Omental fat pad (tissue), 3 donors: ENCODE measurements at regions not wholly inside any gene's neighbourhood (a gene's known extent, or its start where the extent isn't known, plus 50 kb on each side); places are given as distances from the start of the nearest gene placed in this dataset.
"Not testable (repeated sequence)": the region's sequence is repeated elsewhere in the genome, so short reads cannot be mapped to it uniquely, and the experiment has no call there.

ENCODE experiments used
- ATAC-seq: fragments of 150-250 bp; one replicate; pipeline ENCODE4 v1.9.1; 2016; ENCODE audit warnings: mild to moderate bottlenecking, moderate library complexity; ENCODE audit not compliant: low FRiP score
- DNase-seq: peaks from one replicate; pipeline ENCODE4 v3.0.0-alpha.2; 2019; ENCODE audit warnings: low spot score
- TF ChIP-seq, protein P1 (sequence below), 3 donors: fragments of 450-650 bp; IDR thresholded peaks; one replicate each; pipeline ENCODE4 v1.5.1; 2016 to 2017; ENCODE audit warnings: antibody characterized with exemption in 3 of 3, mild to moderate bottlenecking in 3 of 3, moderate library complexity in 2 of 3

- TF ChIP-seq, protein P1, sequence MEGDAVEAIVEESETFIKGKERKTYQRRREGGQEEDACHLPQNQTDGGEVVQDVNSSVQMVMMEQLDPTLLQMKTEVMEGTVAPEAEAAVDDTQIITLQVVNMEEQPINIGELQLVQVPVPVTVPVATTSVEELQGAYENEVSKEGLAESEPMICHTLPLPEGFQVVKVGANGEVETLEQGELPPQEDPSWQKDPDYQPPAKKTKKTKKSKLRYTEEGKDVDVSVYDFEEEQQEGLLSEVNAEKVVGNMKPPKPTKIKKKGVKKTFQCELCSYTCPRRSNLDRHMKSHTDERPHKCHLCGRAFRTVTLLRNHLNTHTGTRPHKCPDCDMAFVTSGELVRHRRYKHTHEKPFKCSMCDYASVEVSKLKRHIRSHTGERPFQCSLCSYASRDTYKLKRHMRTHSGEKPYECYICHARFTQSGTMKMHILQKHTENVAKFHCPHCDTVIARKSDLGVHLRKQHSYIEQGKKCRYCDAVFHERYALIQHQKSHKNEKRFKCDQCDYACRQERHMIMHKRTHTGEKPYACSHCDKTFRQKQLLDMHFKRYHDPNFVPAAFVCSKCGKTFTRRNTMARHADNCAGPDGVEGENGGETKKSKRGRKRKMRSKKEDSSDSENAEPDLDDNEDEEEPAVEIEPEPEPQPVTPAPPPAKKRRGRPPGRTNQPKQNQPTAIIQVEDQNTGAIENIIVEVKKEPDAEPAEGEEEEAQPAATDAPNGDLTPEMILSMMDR (IDR thresholded peaks at IDR 0.05) = no peak
- DNase-seq (no peak), ATAC-seq (no peak)
Observed at GRCh38 chr2:66103581-66103980, 331.3 kb upstream of the MEIS1 start.

- TF ChIP-seq, protein P1 (IDR thresholded peaks at IDR 0.05) = no peak
- ATAC-seq (no peak), DNase-seq (no peak)
Observed at GRCh38 chr2:66101206-66101605, 333.7 kb upstream of the MEIS1 start.

DNA sequence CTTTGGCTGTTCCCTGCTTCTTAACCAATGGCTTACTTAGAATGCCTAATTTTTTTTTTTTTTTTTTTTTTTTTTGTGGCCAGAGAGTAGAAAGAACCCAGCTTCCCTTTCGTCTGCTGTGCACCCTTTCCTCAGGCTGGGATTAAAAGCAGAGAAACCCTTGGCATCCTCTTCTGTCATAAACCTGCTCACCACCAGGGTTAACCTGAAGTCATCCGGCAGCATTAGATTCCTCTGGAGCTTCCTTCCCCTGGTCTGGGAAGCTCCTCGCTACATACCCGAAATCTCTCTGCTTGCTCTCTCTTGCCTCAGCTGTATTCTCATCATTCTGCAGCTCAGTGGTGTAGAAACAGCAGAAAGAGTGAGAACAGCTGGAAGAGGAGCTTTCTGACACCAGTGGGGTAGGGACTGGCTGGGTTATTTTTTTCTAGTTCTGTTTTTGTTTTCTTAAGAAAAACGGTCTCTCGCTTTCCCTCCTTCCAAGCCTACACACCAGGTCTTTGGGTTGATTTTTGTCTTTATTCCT is 339.0 kb upstream of the MEIS1 start:
- DNase-seq (no peak), ATAC-seq (no peak)
- TF ChIP-seq, protein P1 (IDR thresholded peaks at IDR 0.05) = no peak

- not testable (repeated sequence) for ATAC-seq, DNase-seq
Observed at GRCh38 chr2:66094689-66095088, 340.2 kb upstream of the MEIS1 start.

- DNase-seq = no peak
- TF ChIP-seq, protein P1 (IDR thresholded peaks at IDR 0.05) = no peak
- no peak for ATAC-seq
Observed at GRCh38 chr2:66093371-66093770, 341.6 kb upstream of the MEIS1 start.

- DNase-seq = no peak
- no peak for ATAC-seq
- TF ChIP-seq, protein P1 (IDR thresholded peaks at IDR 0.05) = no peak
Observed at GRCh38 chr2:66084948-66085590, 349.9 kb upstream of the MEIS1 start.

- TF ChIP-seq, protein P1 (IDR thresholded peaks at IDR 0.05) = no peak
- ATAC-seq (no peak), DNase-seq (no peak)
Observed at GRCh38 chr2:66082581-66082980, 352.3 kb upstream of the MEIS1 start.
